ENCODE measurements at regions not wholly inside any gene's neighbourhood (a gene's known extent, or its start where the extent isn't known, plus 50 kb on each side); places are given as distances from the start of the nearest gene placed in this dataset.

GRCh38 chr4:14084598-14084997 lies 457.1 kb upstream of the BOD1L1 start:
- Histone ChIP-seq H3K9me2 (replicated peaks; ENCODE audit: insufficient read depth, low read length) (no peaks in the 10 kb centered on the region), H3K27ac (ENCODE audit: low read length) (no peak overlapping the region), H3F3A (ENCODE audit: insufficient read depth, low read length) (no peaks in the 10 kb centered on the region), H2AFZ (ENCODE audit: low read length) (no peak overlapping the region), H3K27me3 (replicated peaks; ENCODE audit: insufficient read depth, low read length) (no peaks in the 10 kb centered on the region), H3K4me2 (ENCODE audit: low read depth, low read length) (no peak overlapping the region), H3K9me3 (replicated peaks; ENCODE audit: insufficient read depth, low read length) (no peaks in the 10 kb centered on the region; the same call in 1 of the 2 replicates), H3K36me3 (replicated peaks; ENCODE audit: insufficient read depth, low read length) (no peaks in the 10 kb centered on the region), H3K79me2 (ENCODE audit: low read length) (no peaks in the 10 kb centered on the region), H4K20me1 (ENCODE audit: insufficient read depth, low read length) (no peaks in the 10 kb centered on the region), H3K9ac (ENCODE audit: low read length) (no peak overlapping the region), H3K4me3 (ENCODE audit: low read length) (no peak overlapping the region), H3K4me1 (ENCODE audit: low read length) (peaks cover 12% of the 10 kb centered on the region)
- TF ChIP-seq CTCF (IDR thresholded peaks at IDR 0.05; ENCODE audit: low read length) (no peak), EZH2phosphoT487 (IDR thresholded peaks at IDR 0.05; ENCODE audit: low read length) (no peak), EZH2 (optimal IDR thresholded peaks at IDR 0.05; ENCODE audit: low read depth, low read length) (no peak)
- DNase-seq, result no peak

GRCh38 chr4:14087459-14087858 lies 459.9 kb upstream of the BOD1L1 start:
- Histone ChIP-seq H3K4me2 (ENCODE audit: low read depth, low read length) (peak overlapping the region; percentile 22; the same call in 1 of the 2 replicates), H3K9me3 (replicated peaks; ENCODE audit: insufficient read depth, low read length) (no peaks in the 10 kb centered on the region; the same call in 1 of the 2 replicates), H3K27ac (ENCODE audit: low read length) (no peak overlapping the region), H3K79me2 (ENCODE audit: low read length) (no peaks in the 10 kb centered on the region), H3K4me3 (ENCODE audit: low read length) (no peak overlapping the region), H3K9ac (ENCODE audit: low read length) (no peak overlapping the region), H4K20me1 (ENCODE audit: insufficient read depth, low read length) (no peaks in the 10 kb centered on the region), H3K36me3 (replicated peaks; ENCODE audit: insufficient read depth, low read length) (no peaks in the 10 kb centered on the region), H3K4me1 (ENCODE audit: low read length) (peaks cover 12% of the 10 kb centered on the region), H3F3A (ENCODE audit: insufficient read depth, low read length) (no peaks in the 10 kb centered on the region), H2AFZ (ENCODE audit: low read length) (no peak overlapping the region), H3K27me3 (replicated peaks; ENCODE audit: insufficient read depth, low read length) (no peaks in the 10 kb centered on the region), H3K9me2 (replicated peaks; ENCODE audit: insufficient read depth, low read length) (no peaks in the 10 kb centered on the region)
- DNase-seq, result peak; percentile 78
- TF ChIP-seq CTCF (IDR thresholded peaks at IDR 0.05; ENCODE audit: low read length), result no peak

GRCh38 chr4:14087921-14088320 lies 460.4 kb upstream of the BOD1L1 start:
- Histone ChIP-seq H3K9ac (ENCODE audit: low read length) (no peak overlapping the region), H3K27me3 (replicated peaks; ENCODE audit: insufficient read depth, low read length) (no peaks in the 10 kb centered on the region), H3K9me2 (replicated peaks; ENCODE audit: insufficient read depth, low read length) (no peaks in the 10 kb centered on the region), H3F3A (ENCODE audit: insufficient read depth, low read length) (no peaks in the 10 kb centered on the region), H3K9me3 (replicated peaks; ENCODE audit: insufficient read depth, low read length) (no peaks in the 10 kb centered on the region; the same call in 1 of the 2 replicates), H2AFZ (ENCODE audit: low read length) (no peak overlapping the region), H3K4me3 (ENCODE audit: low read length) (no peak overlapping the region), H3K27ac (ENCODE audit: low read length) (no peak overlapping the region), H4K20me1 (ENCODE audit: insufficient read depth, low read length) (no peaks in the 10 kb centered on the region), H3K36me3 (replicated peaks; ENCODE audit: insufficient read depth, low read length) (no peaks in the 10 kb centered on the region), H3K79me2 (ENCODE audit: low read length) (no peaks in the 10 kb centered on the region), H3K4me2 (ENCODE audit: low read depth, low read length) (no peak overlapping the region), H3K4me1 (ENCODE audit: low read length) (peaks cover 12% of the 10 kb centered on the region)
- no peak for DNase-seq
- no peak for TF ChIP-seq EZH2 (optimal IDR thresholded peaks at IDR 0.05; ENCODE audit: low read depth, low read length)

GRCh38 chr4:14091531-14091930 lies 464.0 kb upstream of the BOD1L1 start:
- no peak overlapping the region for H2AFZ ChIP-seq (ENCODE audit: low read length)
- no peaks in the 10 kb centered on the region for H3K9me2 ChIP-seq (replicated peaks; ENCODE audit: insufficient read depth, low read length)
- TF ChIP-seq EZH2phosphoT487 (IDR thresholded peaks at IDR 0.05; ENCODE audit: low read length), result no peak
- no peak for TF ChIP-seq CTCF (IDR thresholded peaks at IDR 0.05; ENCODE audit: low read length)
- no peak for TF ChIP-seq EZH2 (optimal IDR thresholded peaks at IDR 0.05; ENCODE audit: low read depth, low read length)
- no peaks in the 10 kb centered on the region for H3K36me3 ChIP-seq (replicated peaks; ENCODE audit: insufficient read depth, low read length)
- no peaks in the 10 kb centered on the region for H3F3A ChIP-seq (ENCODE audit: insufficient read depth, low read length)
- no peaks in the 10 kb centered on the region for H3K27me3 ChIP-seq (replicated peaks; ENCODE audit: insufficient read depth, low read length)
- no peak for DNase-seq
- H3K27ac ChIP-seq (ENCODE audit: low read length), result no peak overlapping the region
- H3K4me1 ChIP-seq (ENCODE audit: low read length), result peaks cover 12% of the 10 kb centered on the region
- no peak overlapping the region for H3K4me3 ChIP-seq (ENCODE audit: low read length)
- no peaks in the 10 kb centered on the region for H3K79me2 ChIP-seq (ENCODE audit: low read length)
- H3K4me2 ChIP-seq (ENCODE audit: low read depth, low read length), result no peak overlapping the region
- H3K9ac ChIP-seq (ENCODE audit: low read length), result no peak overlapping the region
- H4K20me1 ChIP-seq (ENCODE audit: insufficient read depth, low read length), result no peaks in the 10 kb centered on the region
- no peaks in the 10 kb centered on the region; the same call in 1 of the 2 replicates for H3K9me3 ChIP-seq (replicated peaks; ENCODE audit: insufficient read depth, low read length)

Data from MM.1S (cell line).